ENCODE measurements at regions not wholly inside any gene's neighbourhood (a gene's known extent, or its start where the extent isn't known, plus 50 kb on each side); places are given as distances from the start of the nearest gene placed in this dataset.

- no peak for DNase-seq
These were observed 93.8 kb downstream of the GLRX3 start for GRCh38 chr10:130230036-130230435.

- DNase-seq = no peak
These were observed 94.4 kb downstream of the GLRX3 start for GRCh38 chr10:130230611-130231010.

GRCh38 chr10:130231251-130231741, 95.1 kb downstream of the GLRX3 start:
- DNase-seq = no peak

- no peak for DNase-seq
These were observed 96.2 kb downstream of the GLRX3 start for GRCh38 chr10:130232166-130233034.

GRCh38 chr10:130233035-130233360, 96.8 kb downstream of the GLRX3 start:
- no peak for DNase-seq

- no peak for DNase-seq
These were observed 97.2 kb downstream of the GLRX3 start for GRCh38 chr10:130233426-130233825.

- DNase-seq = no peak
These were observed 98.2 kb downstream of the GLRX3 start for GRCh38 chr10:130234171-130234965.

GRCh38 chr10:130236711-130237110, 100.5 kb downstream of the GLRX3 start:
- no peak for DNase-seq

- no peak for DNase-seq
These were observed 104.2 kb downstream of the GLRX3 start for GRCh38 chr10:130240409-130240808.

GRCh38 chr10:130242513-130242912, 106.3 kb downstream of the GLRX3 start:
- no peak for DNase-seq

- no peak for DNase-seq
These were observed 106.8 kb downstream of the GLRX3 start for GRCh38 chr10:130243015-130243414.

- no peak for DNase-seq
These were observed 108.1 kb downstream of the GLRX3 start for GRCh38 chr10:130244031-130244927.

- DNase-seq = no peak
These were observed 108.8 kb downstream of the GLRX3 start for GRCh38 chr10:130244928-130245495.

- no peak for DNase-seq
These were observed 109.9 kb downstream of the GLRX3 start for GRCh38 chr10:130246113-130246512.

GRCh38 chr10:130250127-130250526, 113.9 kb downstream of the GLRX3 start:
- no peak for DNase-seq

- no peak for DNase-seq
These were observed 115.6 kb downstream of the GLRX3 start for GRCh38 chr10:130251766-130252165.

GRCh38 chr10:130254243-130254642, 118.1 kb downstream of the GLRX3 start:
- DNase-seq = no peak

- no peak for DNase-seq
These were observed 118.5 kb downstream of the GLRX3 start for GRCh38 chr10:130254662-130255061.

- DNase-seq = no peak
These were observed 119.6 kb downstream of the GLRX3 start for GRCh38 chr10:130255777-130256176.

GRCh38 chr10:130257897-130258296, 121.7 kb downstream of the GLRX3 start:
- DNase-seq = no peak

GRCh38 chr10:130259380-130259779, 123.2 kb downstream of the GLRX3 start:
- no peak for DNase-seq

GRCh38 chr10:130261306-130261705, 125.1 kb downstream of the GLRX3 start:
- no peak for DNase-seq

GRCh38 chr10:130261766-130262165, 125.6 kb downstream of the GLRX3 start:
- DNase-seq = no peak

Measured in NCI-H146 (cell line).